ENCODE measurements at regions not wholly inside any gene's neighbourhood (a gene's known extent, or its start where the extent isn't known, plus 50 kb on each side); places are given as distances from the start of the nearest gene placed in this dataset.

DNA sequence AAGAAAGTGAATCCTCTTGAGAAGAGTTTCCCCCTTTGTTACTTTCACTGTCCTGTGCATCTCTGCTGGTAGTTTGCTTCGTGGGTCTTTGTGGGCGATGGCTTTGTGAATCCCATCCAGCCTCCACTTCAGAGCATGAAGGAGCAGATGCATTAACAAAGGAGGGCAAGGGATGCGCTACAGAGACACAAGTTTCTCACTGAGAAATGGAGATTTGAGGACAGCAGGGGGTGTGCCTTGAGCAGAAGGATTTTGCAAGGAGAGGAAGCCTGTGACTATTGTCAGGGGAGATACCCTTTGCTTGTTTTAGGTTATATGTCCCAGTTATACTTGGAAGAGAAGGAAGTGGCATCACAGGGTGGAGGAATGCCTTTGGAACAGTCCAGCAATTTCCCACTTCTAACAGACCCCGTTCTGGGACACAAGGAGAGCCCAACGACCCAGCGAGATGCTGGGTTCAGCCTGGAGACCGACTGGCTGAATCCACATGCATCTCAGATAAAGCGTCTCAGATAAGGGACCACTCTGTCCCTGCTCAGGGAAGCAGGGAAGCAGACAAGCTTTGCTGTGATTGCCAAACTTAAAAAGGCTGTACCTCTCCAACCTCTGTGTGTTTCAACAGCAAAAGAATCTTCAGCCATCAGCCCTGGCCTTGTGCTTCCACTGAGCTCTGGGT lies 314.6 kb upstream of the GATB start:
- Mint-ChIP-seq H3K27me3 (ENCODE audit: low read depth in 3 of 3) (peaks cover 0 to 2% (median 0%) of the 10 kb centered on the region in 3 donors), H3K4me3 (no peak overlapping the region), H3K9me3 (peaks cover 0 to 8% (median 0%) of the 10 kb centered on the region in 7 donors), H3K36me3 (no peaks in the 10 kb centered on the region), H3K4me1 (peaks cover 6% of the 10 kb centered on the region), H3K27ac (no peak overlapping the region)
- no peak overlapping the region for H2AFZ ChIP-seq (ENCODE audit: insufficient read depth, low read depth, low read length, poor library complexity, severe bottlenecking)
- H3K79me2 ChIP-seq (ENCODE audit: insufficient read depth, low read length): no peaks in the 10 kb centered on the region
- no peaks in the 10 kb centered on the region for H3K9me3 ChIP-seq (replicated peaks in 1 of 2; ENCODE audit: control insufficient read depth in 1 of 2, insufficient read depth in 1 of 2, low read length in 2 of 2)
- H3K27me3 ChIP-seq (ENCODE audit: control insufficient read depth in 2 of 2, insufficient read depth in 2 of 2, low read length in 2 of 2): no peaks in the 10 kb centered on the region
- TF ChIP-seq, protein P1, sequence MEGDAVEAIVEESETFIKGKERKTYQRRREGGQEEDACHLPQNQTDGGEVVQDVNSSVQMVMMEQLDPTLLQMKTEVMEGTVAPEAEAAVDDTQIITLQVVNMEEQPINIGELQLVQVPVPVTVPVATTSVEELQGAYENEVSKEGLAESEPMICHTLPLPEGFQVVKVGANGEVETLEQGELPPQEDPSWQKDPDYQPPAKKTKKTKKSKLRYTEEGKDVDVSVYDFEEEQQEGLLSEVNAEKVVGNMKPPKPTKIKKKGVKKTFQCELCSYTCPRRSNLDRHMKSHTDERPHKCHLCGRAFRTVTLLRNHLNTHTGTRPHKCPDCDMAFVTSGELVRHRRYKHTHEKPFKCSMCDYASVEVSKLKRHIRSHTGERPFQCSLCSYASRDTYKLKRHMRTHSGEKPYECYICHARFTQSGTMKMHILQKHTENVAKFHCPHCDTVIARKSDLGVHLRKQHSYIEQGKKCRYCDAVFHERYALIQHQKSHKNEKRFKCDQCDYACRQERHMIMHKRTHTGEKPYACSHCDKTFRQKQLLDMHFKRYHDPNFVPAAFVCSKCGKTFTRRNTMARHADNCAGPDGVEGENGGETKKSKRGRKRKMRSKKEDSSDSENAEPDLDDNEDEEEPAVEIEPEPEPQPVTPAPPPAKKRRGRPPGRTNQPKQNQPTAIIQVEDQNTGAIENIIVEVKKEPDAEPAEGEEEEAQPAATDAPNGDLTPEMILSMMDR (IDR thresholded peaks at IDR 0.05): no peak
- no peak overlapping the region for H3K27ac ChIP-seq (ENCODE audit: low read depth in 1 of 2, low read length in 2 of 2)
- DNase-seq: no peak
- no peaks in the 10 kb centered on the region for H3K36me3 ChIP-seq (replicated peaks in 1 of 2; ENCODE audit: control insufficient read depth in 1 of 2, insufficient read depth in 2 of 2, low read length in 2 of 2)
- no peak overlapping the region for H3K9ac ChIP-seq (ENCODE audit: insufficient read depth, low read length, poor library complexity, severe bottlenecking)
- H4K20me1 ChIP-seq (ENCODE audit: insufficient read depth, low read length): no peaks in the 10 kb centered on the region
- H3K4me1 ChIP-seq (ENCODE audit: control insufficient read depth in 1 of 2, insufficient read depth in 2 of 2, low read length in 2 of 2): no peaks in the 10 kb centered on the region
- H3K4me2 ChIP-seq (replicated peaks; ENCODE audit: extremely low read depth, low read length, poor library complexity, severe bottlenecking): no peak overlapping the region
- H3K4me3 ChIP-seq (replicated peaks in 1 of 3; ENCODE audit: low read depth in 2 of 3, low read length in 3 of 3): no peak overlapping the region
- intact Hi-C loops (cut with micrococcal nuclease): no loop called here
- WGBS (ENCODE audit: insufficient coverage): 89% methylated on average over 7 of the region's 8 CpGs

DNA sequence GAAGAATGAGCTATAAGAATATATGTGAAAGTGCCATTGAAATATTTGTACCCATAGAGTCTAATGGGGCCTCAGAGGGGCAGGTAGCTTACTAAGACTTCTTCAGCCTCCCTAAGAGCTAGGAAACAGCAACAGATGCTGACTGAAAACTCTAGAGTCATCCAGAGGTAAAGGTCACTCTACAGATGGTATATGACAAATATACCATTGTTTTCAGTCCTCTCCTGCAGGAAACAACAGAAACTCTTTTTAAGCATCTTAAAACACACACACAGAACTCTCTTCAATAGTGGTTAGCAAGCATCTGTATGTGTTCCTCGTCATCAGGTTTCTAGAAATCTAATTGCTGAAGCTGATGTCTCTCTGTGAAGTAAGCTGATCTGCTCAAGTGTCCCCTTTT lies 313.8 kb upstream of the GATB start:
- no peaks in the 10 kb centered on the region for H3K4me1 ChIP-seq (ENCODE audit: control insufficient read depth in 1 of 2, insufficient read depth in 2 of 2, low read length in 2 of 2)
- H3K79me2 ChIP-seq (ENCODE audit: insufficient read depth, low read length): no peaks in the 10 kb centered on the region
- no peak for DNase-seq
- peaks cover 2% of the 10 kb centered on the region for H3K4me1 Mint-ChIP-seq
- H4K20me1 ChIP-seq (ENCODE audit: insufficient read depth, low read length): no peaks in the 10 kb centered on the region
- peaks cover 0 to 2% (median 0%) of the 10 kb centered on the region in 3 donors for H3K27me3 Mint-ChIP-seq (ENCODE audit: low read depth in 3 of 3)
- H3K9me3 ChIP-seq (replicated peaks in 1 of 2; ENCODE audit: control insufficient read depth in 1 of 2, insufficient read depth in 1 of 2, low read length in 2 of 2): no peaks in the 10 kb centered on the region
- no peak overlapping the region for H3K4me3 Mint-ChIP-seq
- intact Hi-C loops (cut with micrococcal nuclease): no loop called here
- H2AFZ ChIP-seq (ENCODE audit: insufficient read depth, low read depth, low read length, poor library complexity, severe bottlenecking): no peak overlapping the region
- no peak overlapping the region for H3K27ac Mint-ChIP-seq
- TF ChIP-seq, protein P1 (IDR thresholded peaks at IDR 0.05): no peak
- no peak overlapping the region for H3K9ac ChIP-seq (ENCODE audit: insufficient read depth, low read length, poor library complexity, severe bottlenecking)
- H3K27ac ChIP-seq (ENCODE audit: low read depth in 1 of 2, low read length in 2 of 2): no peak overlapping the region
- peaks cover 0 to 8% (median 0%) of the 10 kb centered on the region in 7 donors for H3K9me3 Mint-ChIP-seq
- H3K4me2 ChIP-seq (replicated peaks; ENCODE audit: extremely low read depth, low read length, poor library complexity, severe bottlenecking): no peak overlapping the region
- H3K27me3 ChIP-seq (ENCODE audit: control insufficient read depth in 2 of 2, insufficient read depth in 2 of 2, low read length in 2 of 2): no peaks in the 10 kb centered on the region
- no peaks in the 10 kb centered on the region for H3K36me3 ChIP-seq (replicated peaks in 1 of 2; ENCODE audit: control insufficient read depth in 1 of 2, insufficient read depth in 2 of 2, low read length in 2 of 2)
- no peaks in the 10 kb centered on the region for H3K36me3 Mint-ChIP-seq
- WGBS (ENCODE audit: insufficient coverage): 100% methylated on average over 1 of the region's 1 CpG
- no peak overlapping the region for H3K4me3 ChIP-seq (replicated peaks in 1 of 3; ENCODE audit: low read depth in 2 of 3, low read length in 3 of 3)

Data from CD14-positive monocyte (primary cell).